ENCODE measurements at regions not wholly inside any gene's neighbourhood (a gene's known extent, or its start where the extent isn't known, plus 50 kb on each side); places are given as distances from the start of the nearest gene placed in this dataset.

DNA sequence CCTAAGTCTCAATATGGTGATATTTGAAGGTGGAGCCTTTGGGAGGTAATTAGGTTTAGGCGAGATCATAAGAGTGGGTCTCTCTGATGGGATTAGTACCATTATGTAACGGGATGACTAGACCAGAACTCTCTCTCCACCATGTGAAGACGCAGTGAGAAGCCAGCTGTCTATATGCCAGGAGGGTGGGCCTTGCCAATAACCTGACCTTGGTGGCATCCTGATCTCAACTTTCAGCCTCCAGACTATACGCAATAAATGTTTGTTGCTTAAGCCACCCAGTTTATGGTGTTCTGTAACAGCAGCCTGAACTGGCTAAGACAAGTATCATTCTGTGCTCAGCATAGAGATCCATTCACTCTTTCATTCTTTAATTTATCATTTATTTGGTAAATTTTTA, 167.2 kb upstream of the CDH11 start:
- H3K27me3 Mint-ChIP-seq: no peaks in the 10 kb centered on the region
- DNase-seq: no peak
- peaks cover 5% of the 10 kb centered on the region for H3K9me3 Mint-ChIP-seq
- H3K4me1 Mint-ChIP-seq: no peaks in the 10 kb centered on the region
- H3K27ac Mint-ChIP-seq: no peak overlapping the region
- CTCF ChIA-PET: no interaction called here
- no peaks in the 10 kb centered on the region for H3K36me3 Mint-ChIP-seq
- no peak overlapping the region for H3K4me3 Mint-ChIP-seq

DNA sequence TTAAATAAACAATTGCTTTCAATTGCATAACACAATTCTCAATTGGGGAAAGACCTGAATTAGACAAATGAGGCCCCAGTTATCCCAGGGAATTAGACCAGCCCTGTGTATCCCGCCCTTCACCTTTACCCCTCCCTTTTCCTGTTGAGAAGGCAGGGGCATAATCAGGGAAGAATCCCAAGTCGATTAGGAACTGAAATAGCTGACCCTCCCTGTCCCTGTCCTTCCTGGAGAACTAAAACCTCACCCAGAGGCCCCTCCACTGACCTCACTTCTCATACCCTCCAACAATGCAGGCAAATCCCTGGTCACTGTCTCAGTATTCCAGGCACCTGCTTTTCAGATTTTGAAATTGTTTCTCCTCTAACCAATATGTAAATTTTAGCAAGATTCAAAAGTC, 165.4 kb upstream of the CDH11 start:
- Mint-ChIP-seq H3K27ac (no peak overlapping the region), H3K9me3 (peaks cover 2% of the 10 kb centered on the region), H3K27me3 (no peaks in the 10 kb centered on the region), H3K36me3 (no peaks in the 10 kb centered on the region), H3K4me1 (no peaks in the 10 kb centered on the region), H3K4me3 (no peak overlapping the region)
- DNase-seq: no peak
- CTCF ChIA-PET: no interaction called here

DNA sequence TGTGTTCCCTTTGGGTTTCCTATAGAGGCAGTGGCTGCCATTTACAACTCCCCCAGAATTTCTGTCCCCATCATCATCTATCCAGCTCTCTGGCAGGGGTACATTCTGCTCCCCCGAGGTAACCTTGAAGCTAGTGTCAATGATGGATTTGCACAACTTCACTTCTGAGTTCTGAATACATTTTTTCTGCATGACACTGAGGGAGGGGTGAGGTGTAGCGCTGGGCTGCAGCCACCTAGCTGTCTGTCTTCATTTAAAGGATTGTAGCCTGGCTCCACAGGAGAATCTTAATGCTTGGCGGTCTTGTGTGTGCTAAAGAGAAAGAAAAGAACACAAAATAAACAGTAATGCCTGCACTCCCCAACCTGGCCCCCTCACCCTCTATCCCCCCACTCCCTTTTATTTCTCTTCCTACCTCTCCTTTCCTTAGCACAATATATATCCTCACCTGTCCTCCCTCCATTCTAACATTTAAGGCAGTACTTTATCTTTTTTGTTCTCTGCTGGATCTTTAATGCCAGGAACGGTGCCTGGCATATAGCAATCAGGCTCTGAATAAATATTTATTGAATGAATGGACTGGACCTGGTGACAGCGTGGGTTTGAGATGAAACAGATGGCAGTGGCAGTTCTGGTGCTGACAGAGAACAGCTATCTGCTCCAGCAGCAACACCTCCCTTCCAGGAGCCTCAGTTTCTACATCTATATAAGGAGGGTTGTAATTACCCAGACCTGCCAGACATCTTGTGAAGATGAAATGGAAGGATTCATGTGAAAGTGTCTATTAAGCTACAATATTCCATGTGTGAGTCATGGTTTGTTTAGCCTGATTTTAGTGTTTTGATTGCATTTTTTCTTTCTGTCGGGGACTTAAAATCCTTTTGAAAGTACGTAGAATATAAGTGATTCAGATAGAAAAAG, 163.5 kb upstream of the CDH11 start:
- H3K4me1 Mint-ChIP-seq: no peaks in the 10 kb centered on the region
- no peak overlapping the region for H3K27ac Mint-ChIP-seq
- no peak for DNase-seq
- H3K9me3 Mint-ChIP-seq: peaks cover 4% of the 10 kb centered on the region
- CTCF ChIA-PET: no interaction called here
- no peak overlapping the region for H3K4me3 Mint-ChIP-seq
- no peaks in the 10 kb centered on the region for H3K27me3 Mint-ChIP-seq
- H3K36me3 Mint-ChIP-seq: no peaks in the 10 kb centered on the region

DNA sequence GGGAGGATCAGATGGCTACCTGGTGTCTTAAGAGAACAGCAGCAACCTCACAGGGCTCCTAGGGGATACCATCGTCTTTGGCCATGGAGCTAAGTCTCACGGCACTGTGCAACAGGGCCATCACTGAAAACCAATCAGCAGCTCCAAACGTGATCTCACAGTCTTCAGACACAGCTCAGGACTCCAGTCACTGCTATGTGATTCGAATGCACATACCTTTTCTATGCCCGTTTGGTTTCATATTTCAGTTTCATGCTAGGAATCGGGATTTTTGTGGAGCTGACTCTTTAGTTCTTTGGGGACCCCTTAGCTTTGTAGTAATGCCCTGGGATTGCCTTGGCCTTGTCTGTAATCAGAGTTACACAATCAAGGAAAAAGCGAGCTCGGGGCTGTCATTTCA, 162.8 kb upstream of the CDH11 start:
- Mint-ChIP-seq H3K4me3 (no peak overlapping the region), H3K36me3 (no peaks in the 10 kb centered on the region), H3K4me1 (no peaks in the 10 kb centered on the region), H3K27me3 (no peaks in the 10 kb centered on the region), H3K27ac (no peak overlapping the region), H3K9me3 (peaks cover 1% of the 10 kb centered on the region)
- no peak for DNase-seq
- CTCF ChIA-PET: no interaction called here

DNA sequence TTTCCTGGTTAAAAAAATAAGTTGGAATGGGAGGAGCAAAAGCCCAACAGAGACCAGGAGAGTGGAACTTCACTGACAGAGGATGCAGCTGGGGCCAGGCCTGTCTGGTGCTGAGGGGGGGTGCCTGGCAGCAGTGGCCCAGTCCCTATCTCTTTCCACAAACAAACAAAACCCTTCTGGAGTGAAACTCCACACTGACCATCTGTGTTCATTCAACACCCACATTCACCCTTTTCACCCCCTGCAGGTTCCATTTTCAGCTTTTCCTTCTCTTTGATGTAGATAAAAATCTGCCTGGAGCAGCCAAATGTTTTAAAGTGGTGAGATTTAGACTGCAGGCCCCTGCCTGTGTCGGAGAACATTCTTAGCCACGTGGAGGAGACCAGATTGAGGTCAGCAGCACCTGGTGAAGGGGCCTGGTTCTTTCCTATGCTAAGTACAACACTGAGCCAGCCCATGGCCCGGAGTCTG, 161.4 kb upstream of the CDH11 start:
- Mint-ChIP-seq H3K36me3 (no peaks in the 10 kb centered on the region), H3K27ac (no peak overlapping the region), H3K27me3 (no peaks in the 10 kb centered on the region), H3K9me3 (peaks cover 1% of the 10 kb centered on the region), H3K4me1 (no peaks in the 10 kb centered on the region), H3K4me3 (no peak overlapping the region)
- no peak for DNase-seq
- CTCF ChIA-PET: no interaction called here

DNA sequence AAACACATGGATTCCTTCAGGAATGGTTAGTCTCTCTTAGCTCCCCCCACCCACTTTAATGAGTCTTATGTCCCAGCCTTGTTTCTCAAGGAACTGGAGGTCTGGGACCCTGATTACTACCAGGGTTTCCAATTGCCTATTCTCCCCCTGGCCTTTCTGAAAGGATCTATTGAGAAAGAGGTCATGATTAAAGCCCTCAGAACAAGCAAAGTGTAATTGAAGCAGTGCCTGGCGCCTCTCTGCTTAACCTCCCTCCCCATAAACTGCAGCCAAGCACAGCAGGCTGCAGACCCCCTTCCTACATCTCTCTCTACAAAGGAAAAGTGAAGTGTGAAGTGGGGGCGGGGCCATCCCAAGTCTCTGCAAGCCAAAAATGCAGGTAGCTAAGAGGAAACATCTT, 159.7 kb upstream of the CDH11 start:
- Mint-ChIP-seq H3K36me3 (no peaks in the 10 kb centered on the region), H3K4me1 (no peaks in the 10 kb centered on the region), H3K27ac (no peak overlapping the region), H3K9me3 (peaks cover 10% of the 10 kb centered on the region), H3K4me3 (no peak overlapping the region), H3K27me3 (no peaks in the 10 kb centered on the region)
- no peak for DNase-seq
- CTCF ChIA-PET: no interaction called here

DNA sequence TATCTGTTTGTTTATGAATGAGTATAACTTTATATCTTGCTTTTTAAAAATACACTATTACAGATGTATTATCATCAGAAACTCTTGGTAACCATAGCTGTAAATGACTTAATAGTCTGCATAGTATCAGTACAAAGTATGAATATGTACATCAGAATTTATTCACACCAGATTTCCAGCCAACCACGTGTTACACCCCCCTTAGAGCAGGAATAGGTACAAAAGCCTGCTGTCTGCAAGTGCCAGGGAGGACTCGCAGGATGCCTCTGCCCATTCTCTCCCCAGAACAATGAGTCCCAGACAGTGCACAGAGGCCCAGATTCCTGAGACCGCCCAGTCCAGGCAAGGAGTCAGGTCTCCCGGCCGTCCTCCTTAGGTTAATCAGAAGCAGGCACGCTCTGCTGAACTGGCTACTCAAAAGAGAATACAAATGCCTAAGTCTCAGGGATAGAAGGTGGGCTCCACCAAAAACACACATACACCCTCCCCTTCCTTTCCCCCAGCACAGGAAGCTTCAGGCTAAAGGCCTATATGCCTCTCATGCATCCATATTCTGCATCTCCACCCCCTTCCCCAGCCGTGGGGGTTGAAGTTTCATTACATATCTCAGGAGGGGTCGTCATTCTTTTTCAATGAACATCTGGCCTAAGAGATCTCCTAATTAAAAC, 159.1 kb upstream of the CDH11 start:
- Mint-ChIP-seq H3K27me3 (no peaks in the 10 kb centered on the region), H3K27ac (no peak overlapping the region), H3K9me3 (peaks cover 10% of the 10 kb centered on the region), H3K4me3 (no peak overlapping the region), H3K4me1 (no peaks in the 10 kb centered on the region), H3K36me3 (no peaks in the 10 kb centered on the region)
- CTCF ChIA-PET: no interaction called here
- DNase-seq: no peak

DNA sequence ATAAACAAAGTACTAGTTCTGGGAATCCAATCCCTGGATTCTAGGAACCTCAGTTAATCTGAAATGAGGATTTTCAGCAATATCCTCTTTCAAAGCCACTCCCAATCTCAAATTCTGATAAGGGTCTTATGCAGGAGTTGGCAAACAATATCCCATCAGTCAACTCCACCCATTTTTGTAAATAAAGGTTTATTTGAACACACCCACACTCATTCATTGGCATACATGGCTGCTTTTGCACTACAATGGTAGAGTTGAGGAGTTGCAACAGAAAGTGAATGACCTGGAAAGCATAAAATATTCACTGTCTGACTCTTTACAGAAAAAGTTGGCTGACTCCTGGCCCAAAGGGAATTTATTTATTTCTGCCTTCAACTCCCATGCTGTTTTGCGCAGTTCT, 157.7 kb upstream of the CDH11 start:
- Mint-ChIP-seq H3K9me3 (peaks cover 10% of the 10 kb centered on the region), H3K36me3 (no peaks in the 10 kb centered on the region), H3K4me1 (no peaks in the 10 kb centered on the region), H3K4me3 (no peak overlapping the region), H3K27ac (no peak overlapping the region), H3K27me3 (no peaks in the 10 kb centered on the region)
- DNase-seq: no peak
- CTCF ChIA-PET: no interaction called here

DNA sequence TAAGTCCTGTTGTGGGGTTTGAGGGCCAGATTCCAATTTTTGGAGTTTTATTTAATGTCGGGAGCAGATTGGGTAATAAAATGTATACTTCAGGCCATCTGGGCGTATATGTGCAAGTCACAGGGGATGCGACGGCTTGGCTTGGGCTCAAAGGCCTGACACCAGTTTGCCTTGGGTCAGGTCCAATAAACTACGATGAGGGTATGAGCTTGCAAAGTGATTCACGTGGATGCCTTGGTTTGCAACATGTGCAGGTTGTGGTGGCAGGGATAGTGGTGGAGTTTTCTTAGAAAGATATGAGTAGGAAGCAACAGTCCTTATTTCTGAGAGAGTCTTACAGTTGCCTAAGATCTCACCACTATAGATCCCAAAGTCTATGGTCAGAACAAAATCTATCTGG, 157.0 kb upstream of the CDH11 start:
- Mint-ChIP-seq H3K27ac (no peak overlapping the region), H3K4me1 (no peaks in the 10 kb centered on the region), H3K9me3 (peaks cover 10% of the 10 kb centered on the region), H3K4me3 (no peak overlapping the region), H3K27me3 (no peaks in the 10 kb centered on the region), H3K36me3 (no peaks in the 10 kb centered on the region)
- no peak for DNase-seq
- CTCF ChIA-PET: no interaction called here

DNA sequence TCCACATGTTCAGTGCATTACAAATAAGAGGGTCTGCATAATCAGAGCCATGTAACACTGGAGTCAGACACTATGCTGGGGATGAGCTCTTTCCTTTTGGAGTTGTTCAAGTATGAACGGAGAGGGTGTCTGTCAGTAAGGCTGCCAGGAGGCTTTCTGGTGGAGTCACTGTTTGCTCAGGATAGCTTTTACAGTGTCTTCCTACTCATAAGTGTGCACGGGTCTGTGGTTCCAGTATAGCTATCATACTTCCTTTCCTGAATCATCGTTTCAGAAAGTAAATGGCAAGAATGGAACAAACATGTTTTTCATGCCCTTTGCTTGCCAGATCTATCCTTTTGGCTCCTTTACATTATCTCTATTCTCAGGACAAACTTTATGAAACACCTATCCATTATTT, 152.7 kb upstream of the CDH11 start:
- Mint-ChIP-seq H3K27me3 (no peaks in the 10 kb centered on the region), H3K9me3 (peaks cover 11% of the 10 kb centered on the region), H3K4me1 (no peaks in the 10 kb centered on the region), H3K36me3 (no peaks in the 10 kb centered on the region), H3K27ac (no peak overlapping the region), H3K4me3 (no peak overlapping the region)
- no peak for DNase-seq
- CTCF ChIA-PET: no interaction called here

DNA sequence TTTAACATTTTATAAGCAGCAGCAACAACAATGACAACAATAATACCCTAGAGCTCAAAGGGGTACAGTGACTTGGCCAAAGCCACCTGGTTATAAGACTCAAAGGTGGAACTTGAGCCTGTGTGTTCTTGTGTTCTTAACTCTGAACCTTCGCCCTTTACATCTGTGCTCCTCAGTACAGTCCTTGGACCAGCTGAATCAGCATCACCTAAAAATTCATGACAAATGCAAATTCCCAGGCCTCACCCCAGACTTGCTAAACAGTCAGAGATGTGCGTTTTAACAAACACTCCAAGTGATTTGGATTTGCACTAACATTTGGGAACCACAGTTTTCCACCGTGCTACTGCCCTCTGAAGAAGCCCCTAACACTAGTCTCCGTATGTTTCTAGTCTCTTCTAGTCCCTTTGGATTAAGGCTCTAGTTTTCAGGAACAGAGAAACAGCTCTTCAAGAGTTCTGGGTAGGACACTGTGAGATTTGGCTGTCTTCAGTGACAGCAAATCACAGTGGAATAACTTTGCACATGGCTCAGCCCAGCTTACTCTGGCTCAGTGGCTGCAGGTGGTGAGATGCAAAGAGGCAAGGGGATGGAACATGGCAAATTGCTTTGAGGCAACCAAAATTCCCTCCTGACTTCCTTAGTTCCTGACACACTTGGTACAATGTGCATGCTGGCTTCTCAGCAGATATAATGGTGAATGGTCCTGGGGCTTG, 151.0 kb upstream of the CDH11 start:
- CTCF ChIA-PET: no interaction called here

DNA sequence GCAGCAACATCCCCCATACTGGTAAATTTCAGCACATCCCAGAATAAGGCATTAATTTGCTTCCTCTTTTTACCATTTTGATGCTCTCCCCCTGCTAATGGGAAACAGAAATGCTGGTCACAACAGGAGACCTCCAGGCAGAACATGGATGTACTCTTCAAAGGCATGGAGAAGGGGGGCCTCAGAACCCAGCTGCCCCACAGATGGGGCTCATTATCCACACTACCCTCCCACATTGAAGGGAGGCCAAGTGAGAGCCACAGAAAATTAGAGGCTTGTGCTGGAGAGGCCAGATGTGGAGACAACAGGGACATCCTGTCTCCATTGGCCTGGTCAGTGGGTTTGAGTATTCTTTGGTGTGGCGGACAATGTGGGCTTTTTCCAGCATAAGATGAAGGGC, 150.1 kb upstream of the CDH11 start:
- DNase-seq: no peak
- peaks cover 6% of the 10 kb centered on the region for H3K9me3 Mint-ChIP-seq
- no peak overlapping the region for H3K4me3 Mint-ChIP-seq
- H3K4me1 Mint-ChIP-seq: no peaks in the 10 kb centered on the region
- H3K27ac Mint-ChIP-seq: no peak overlapping the region
- H3K36me3 Mint-ChIP-seq: no peaks in the 10 kb centered on the region
- no peaks in the 10 kb centered on the region for H3K27me3 Mint-ChIP-seq
- CTCF ChIA-PET: no interaction called here

More for the DNA sequence above, 151.0 kb upstream of the CDH11 start:
- no peaks in the 10 kb centered on the region for H3K4me1 Mint-ChIP-seq
- DNase-seq: no peak
- no peaks in the 10 kb centered on the region for H3K27me3 Mint-ChIP-seq
- no peaks in the 10 kb centered on the region for H3K36me3 Mint-ChIP-seq
- no peak overlapping the region for H3K4me3 Mint-ChIP-seq
- H3K27ac Mint-ChIP-seq: no peak overlapping the region
- H3K9me3 Mint-ChIP-seq: peaks cover 9% of the 10 kb centered on the region

DNA sequence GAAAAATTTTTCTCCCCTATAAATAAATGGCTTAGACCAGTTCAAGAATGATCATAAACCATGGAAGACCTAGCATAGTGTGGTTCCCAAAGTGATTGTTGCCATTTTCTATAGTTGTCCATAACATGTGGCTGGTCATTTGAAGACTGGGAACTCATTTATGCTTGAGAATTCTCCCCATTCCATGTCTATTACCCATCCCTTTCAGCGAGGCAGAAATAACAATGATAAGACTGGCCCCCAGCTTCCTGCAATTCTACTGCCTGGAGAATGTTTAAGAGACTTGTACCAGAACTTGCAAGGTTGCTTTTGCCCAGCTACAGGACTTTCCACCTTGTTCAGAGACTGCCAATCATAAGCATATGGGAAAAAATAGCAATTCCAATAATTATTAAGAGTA, 146.5 kb upstream of the CDH11 start:
- H3K9me3 Mint-ChIP-seq: peaks cover 4% of the 10 kb centered on the region
- DNase-seq: no peak
- no peak overlapping the region for H3K4me3 Mint-ChIP-seq
- CTCF ChIA-PET: no interaction called here
- H3K27me3 Mint-ChIP-seq: no peaks in the 10 kb centered on the region
- no peak overlapping the region for H3K27ac Mint-ChIP-seq
- H3K36me3 Mint-ChIP-seq: no peaks in the 10 kb centered on the region
- no peaks in the 10 kb centered on the region for H3K4me1 Mint-ChIP-seq

DNA sequence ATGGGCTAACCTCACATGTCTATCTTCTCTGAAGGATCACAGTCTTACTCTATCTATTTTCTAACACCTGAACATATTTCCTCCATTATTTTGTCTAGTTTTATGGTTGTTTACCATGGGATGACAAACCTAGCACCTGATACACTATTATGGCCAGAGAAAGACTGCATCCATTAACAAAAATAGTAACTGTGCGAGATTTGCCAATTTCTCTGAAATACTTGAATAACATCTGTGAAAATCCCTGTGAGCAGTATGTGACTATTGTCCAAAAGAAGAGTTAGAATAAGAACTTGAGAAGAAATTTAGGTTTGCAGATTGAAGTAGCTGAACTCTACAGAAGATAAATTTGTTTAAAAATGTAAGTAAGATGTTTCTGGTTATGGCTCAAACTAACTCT, 142.0 kb upstream of the CDH11 start:
- Mint-ChIP-seq H3K36me3 (no peaks in the 10 kb centered on the region), H3K27me3 (no peaks in the 10 kb centered on the region), H3K4me1 (no peaks in the 10 kb centered on the region), H3K4me3 (no peak overlapping the region), H3K9me3 (peaks cover 2% of the 10 kb centered on the region), H3K27ac (no peak overlapping the region)
- no peak for DNase-seq
- CTCF ChIA-PET: no interaction called here

DNA sequence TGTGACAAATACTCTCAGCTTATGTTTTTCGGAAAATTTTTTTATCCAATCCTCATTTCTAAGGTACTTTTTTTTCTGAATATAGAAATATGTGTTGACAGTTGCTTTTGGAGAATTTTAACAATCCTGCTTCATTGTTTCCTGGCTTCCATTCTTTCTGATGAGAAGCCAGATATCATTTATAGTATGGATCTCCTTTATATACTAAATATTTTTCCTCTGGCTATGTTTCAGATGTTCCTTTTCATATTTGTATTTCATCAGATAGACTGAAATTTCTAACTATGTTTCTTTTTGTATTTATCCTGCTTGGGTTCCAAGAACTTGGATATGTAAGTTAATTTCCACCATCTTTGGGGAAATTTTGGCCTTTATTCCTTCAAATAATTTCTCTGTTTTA, 138.9 kb upstream of the CDH11 start:
- Mint-ChIP-seq H3K27me3 (no peaks in the 10 kb centered on the region), H3K4me1 (no peaks in the 10 kb centered on the region), H3K4me3 (no peak overlapping the region), H3K9me3 (no peaks in the 10 kb centered on the region), H3K36me3 (no peaks in the 10 kb centered on the region), H3K27ac (no peak overlapping the region)
- CTCF ChIA-PET: no interaction called here
- no peak for DNase-seq

Measured in activated naive CD4-positive, alpha-beta T cell treated with anti-CD3 and anti-CD28 coated beads, Interleukin-2, amount 10 ng/mL, durations not matched to agents 7 days and 5 days (primary cell).